Hepatocyte (in vitro differentiated cells): ENCODE measurements at regions not wholly inside any gene's neighbourhood (a gene's known extent, or its start where the extent isn't known, plus 50 kb on each side); places are given as distances from the start of the nearest gene placed in this dataset.

Experiments
- CTCF ChIP-seq: fragments of 200-600 bp; sonication (generic); IDR thresholded peaks from 2 replicates; pipeline ENCODE4 v1.5.1; 2016; ENCODE audit warnings: antibody characterized with exemption, mild to moderate bottlenecking; ENCODE audit not compliant: poor library complexity
- EZH2 ChIP-seq: fragments of 200-600 bp; sonication (generic); IDR thresholded peaks from 2 replicates; pipeline ENCODE4 v1.6.1; 2016; ENCODE audit warnings: antibody characterized with exemption, mild to moderate bottlenecking, borderline replicate concordance
- EZH2phosphoT487 ChIP-seq: fragments of 200-600 bp; sonication (generic); IDR thresholded peaks from one replicate; pipeline ENCODE4 v1.6.1; 2018; ENCODE audit warnings: antibody characterized with exemption, mild to moderate bottlenecking, low read depth, moderate library complexity; ENCODE audit not compliant: unreplicated experiment, severe bottlenecking

- no peak for TF ChIP-seq CTCF
- TF ChIP-seq EZH2phosphoT487, result no peak
- no peak for TF ChIP-seq EZH2
These were observed 312.0 kb upstream of the PREP start for GRCh38 chr6:105714846-105715245.
